ENCODE measurements at regions not wholly inside any gene's neighbourhood (a gene's known extent, or its start where the extent isn't known, plus 50 kb on each side); places are given as distances from the start of the nearest gene placed in this dataset.

DNA sequence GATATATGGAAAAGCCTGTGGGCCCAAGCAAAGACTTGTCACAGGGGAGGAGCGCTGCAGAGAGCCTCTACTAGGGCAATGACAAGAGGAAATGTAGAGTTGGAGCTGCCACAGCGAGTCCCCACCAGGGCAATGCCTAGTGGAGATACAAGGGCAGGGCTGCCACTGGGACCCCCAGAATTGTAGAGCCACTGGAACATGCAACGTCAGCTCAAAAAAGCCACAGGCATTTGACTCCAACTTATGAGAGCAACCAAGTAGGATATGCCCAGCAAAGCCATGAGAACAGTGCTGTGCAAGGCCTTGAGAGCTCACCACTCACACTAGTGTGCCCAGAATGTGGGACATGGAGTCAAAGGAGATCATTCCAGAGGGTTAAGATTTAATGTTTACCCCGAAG is 63.7 kb upstream of the CAMK1G start:
- H3K9me3 ChIP-seq, result no peaks in the 10 kb centered on the region
- DNase-seq (ENCODE audit: extremely low spot score in 2 of 2), result peak in 1 of 2 donors; percentile 44
- no peaks in the 10 kb centered on the region for H3K27me3 ChIP-seq
- H3K4me1 ChIP-seq, result no peaks in the 10 kb centered on the region
- no peak overlapping the region for H3K27ac ChIP-seq
- TF ChIP-seq POLR2AphosphoS5 (IDR thresholded peaks at IDR 0.05; ENCODE audit: insufficient read depth in 1 of 2, low read depth in 1 of 2) (no peak), POLR2A (IDR thresholded peaks at IDR 0.05) (no peak)
- TF ChIP-seq, protein P1, sequence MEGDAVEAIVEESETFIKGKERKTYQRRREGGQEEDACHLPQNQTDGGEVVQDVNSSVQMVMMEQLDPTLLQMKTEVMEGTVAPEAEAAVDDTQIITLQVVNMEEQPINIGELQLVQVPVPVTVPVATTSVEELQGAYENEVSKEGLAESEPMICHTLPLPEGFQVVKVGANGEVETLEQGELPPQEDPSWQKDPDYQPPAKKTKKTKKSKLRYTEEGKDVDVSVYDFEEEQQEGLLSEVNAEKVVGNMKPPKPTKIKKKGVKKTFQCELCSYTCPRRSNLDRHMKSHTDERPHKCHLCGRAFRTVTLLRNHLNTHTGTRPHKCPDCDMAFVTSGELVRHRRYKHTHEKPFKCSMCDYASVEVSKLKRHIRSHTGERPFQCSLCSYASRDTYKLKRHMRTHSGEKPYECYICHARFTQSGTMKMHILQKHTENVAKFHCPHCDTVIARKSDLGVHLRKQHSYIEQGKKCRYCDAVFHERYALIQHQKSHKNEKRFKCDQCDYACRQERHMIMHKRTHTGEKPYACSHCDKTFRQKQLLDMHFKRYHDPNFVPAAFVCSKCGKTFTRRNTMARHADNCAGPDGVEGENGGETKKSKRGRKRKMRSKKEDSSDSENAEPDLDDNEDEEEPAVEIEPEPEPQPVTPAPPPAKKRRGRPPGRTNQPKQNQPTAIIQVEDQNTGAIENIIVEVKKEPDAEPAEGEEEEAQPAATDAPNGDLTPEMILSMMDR (IDR thresholded peaks at IDR 0.05), result no peak
- H3K36me3 ChIP-seq, result no peaks in the 10 kb centered on the region
- H3K4me3 ChIP-seq, result no peak overlapping the region
- intact Hi-C loops (cut with DNase I), result no loop called here

DNA sequence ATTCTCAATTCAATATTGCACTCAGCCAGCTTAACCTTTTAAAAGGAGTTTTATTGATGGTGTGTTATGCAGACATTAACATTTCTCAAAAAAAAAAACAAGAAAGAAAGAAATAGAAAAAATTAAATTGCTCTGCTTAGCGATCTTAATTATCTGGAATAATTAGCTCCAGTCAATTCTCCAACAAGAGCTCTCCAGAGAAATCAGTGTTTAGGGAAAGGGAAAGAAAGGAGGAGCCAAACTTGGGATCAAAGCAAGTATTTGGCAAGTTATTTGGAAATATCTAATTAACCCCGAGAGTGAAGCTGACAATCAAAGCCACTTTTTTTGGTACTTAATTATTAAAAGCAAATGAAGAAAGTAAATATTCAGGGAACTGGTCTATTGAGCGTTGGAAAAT is 60.7 kb upstream of the CAMK1G start:
- no peaks in the 10 kb centered on the region for H3K36me3 ChIP-seq
- TF ChIP-seq POLR2A (IDR thresholded peaks at IDR 0.05) (no peak), POLR2AphosphoS5 (IDR thresholded peaks at IDR 0.05; ENCODE audit: insufficient read depth in 1 of 2, low read depth in 1 of 2) (no peak)
- TF ChIP-seq, protein P1 (IDR thresholded peaks at IDR 0.05), result no peak
- H3K4me3 ChIP-seq, result no peak overlapping the region
- H3K27me3 ChIP-seq, result no peaks in the 10 kb centered on the region
- DNase-seq (ENCODE audit: extremely low spot score in 2 of 2), result no peak
- no peak overlapping the region for H3K27ac ChIP-seq
- H3K4me1 ChIP-seq, result no peaks in the 10 kb centered on the region
- intact Hi-C loops (cut with DNase I), result no loop called here
- no peaks in the 10 kb centered on the region for H3K9me3 ChIP-seq

DNA sequence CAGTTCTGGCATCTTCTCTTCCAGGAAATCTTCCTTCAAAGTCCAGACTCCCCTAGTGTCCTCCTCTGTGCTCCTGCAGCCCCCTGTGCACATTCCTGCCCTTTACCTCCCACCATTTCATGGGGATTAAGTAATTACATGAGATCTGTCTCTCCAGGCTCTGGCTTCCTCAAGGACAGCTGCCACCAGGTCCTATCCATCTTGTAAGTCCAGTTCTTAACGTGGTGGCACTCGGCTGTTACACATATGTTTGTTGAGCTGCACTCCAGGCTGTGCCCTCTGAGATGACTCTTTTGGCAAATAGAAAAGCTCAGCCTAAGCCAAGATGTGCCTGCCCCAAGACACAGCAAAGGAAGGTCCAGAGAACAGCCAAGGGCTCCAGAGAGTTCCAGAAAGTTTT is 57.4 kb upstream of the CAMK1G start:
- intact Hi-C loops (cut with DNase I), result no loop called here
- Histone ChIP-seq H3K27me3 (no peaks in the 10 kb centered on the region), H3K4me1 (no peaks in the 10 kb centered on the region), H3K9me3 (no peaks in the 10 kb centered on the region), H3K27ac (no peak overlapping the region), H3K4me3 (no peak overlapping the region), H3K36me3 (no peaks in the 10 kb centered on the region)
- TF ChIP-seq, protein P1 (IDR thresholded peaks at IDR 0.05), result no peak
- no peak for TF ChIP-seq POLR2A (IDR thresholded peaks at IDR 0.05)
- TF ChIP-seq POLR2AphosphoS5 (IDR thresholded peaks at IDR 0.05; ENCODE audit: insufficient read depth in 1 of 2, low read depth in 1 of 2), result no peak
- no peak for DNase-seq (ENCODE audit: extremely low spot score in 2 of 2)

DNA sequence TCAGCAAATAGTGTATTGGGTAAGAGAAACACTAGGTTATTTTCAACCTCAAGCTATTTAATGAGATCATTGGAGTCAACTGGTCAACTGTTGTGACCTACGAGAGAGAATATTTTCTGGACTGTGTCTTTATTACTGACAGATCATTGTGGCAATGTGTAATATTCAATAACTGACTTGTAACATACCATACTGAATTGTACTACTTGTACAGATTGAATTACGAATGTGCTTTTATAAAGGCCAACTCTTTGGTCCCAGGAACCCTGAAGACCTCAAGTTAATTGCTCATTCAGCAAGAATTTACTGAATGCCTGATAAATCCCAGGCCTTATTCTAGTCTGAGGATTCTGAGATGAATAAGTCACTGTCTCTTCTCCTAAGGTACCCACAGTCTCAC is 56.1 kb upstream of the CAMK1G start:
- no peaks in the 10 kb centered on the region for H3K36me3 ChIP-seq
- no peaks in the 10 kb centered on the region for H3K27me3 ChIP-seq
- intact Hi-C loops (cut with DNase I), result no loop called here
- H3K27ac ChIP-seq, result no peak overlapping the region
- H3K9me3 ChIP-seq, result no peaks in the 10 kb centered on the region
- DNase-seq (ENCODE audit: extremely low spot score in 2 of 2), result no peak
- TF ChIP-seq POLR2A (IDR thresholded peaks at IDR 0.05) (no peak), POLR2AphosphoS5 (IDR thresholded peaks at IDR 0.05; ENCODE audit: insufficient read depth in 1 of 2, low read depth in 1 of 2) (no peak)
- TF ChIP-seq, protein P1 (IDR thresholded peaks at IDR 0.05), result no peak
- H3K4me3 ChIP-seq, result no peak overlapping the region
- H3K4me1 ChIP-seq, result peaks cover 2% of the 10 kb centered on the region

DNA sequence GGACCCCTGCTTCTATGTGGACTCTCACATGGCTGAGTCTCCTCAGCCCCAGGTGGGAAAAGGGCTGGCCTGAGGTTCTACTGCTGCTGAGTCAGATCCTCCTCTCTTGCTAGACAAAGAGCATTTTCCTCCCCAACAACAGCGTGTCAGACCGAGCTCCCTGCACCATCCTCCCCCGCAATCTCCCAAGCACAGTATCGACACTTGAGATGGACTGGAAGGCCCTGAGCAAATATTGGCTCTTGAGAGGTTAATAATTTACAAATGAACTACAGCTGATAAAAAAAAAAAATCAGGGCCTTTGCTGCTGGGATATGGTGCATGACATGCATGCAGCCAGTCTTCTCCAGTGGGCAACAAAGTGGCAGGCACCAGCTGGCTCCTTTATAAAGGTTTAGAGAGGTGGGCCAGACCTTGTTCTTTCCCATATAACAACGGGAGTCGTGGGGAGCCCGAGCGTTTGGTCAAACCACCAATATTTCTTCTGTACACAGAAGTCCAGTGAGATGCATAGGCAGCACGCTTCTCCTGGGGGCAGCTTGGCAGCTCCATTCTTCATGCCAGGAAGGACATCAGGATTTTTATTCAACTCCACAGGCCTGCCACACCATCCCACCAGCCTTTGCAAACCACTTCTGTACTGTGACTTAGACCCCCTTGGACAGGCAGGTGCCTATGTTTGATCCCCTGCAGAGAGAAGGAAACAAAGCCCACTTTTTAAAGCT is 55.4 kb upstream of the CAMK1G start:
- TF ChIP-seq, protein P1 (IDR thresholded peaks at IDR 0.05), result no peak
- TF ChIP-seq POLR2A (IDR thresholded peaks at IDR 0.05) (no peak), POLR2AphosphoS5 (IDR thresholded peaks at IDR 0.05; ENCODE audit: insufficient read depth in 1 of 2, low read depth in 1 of 2) (no peak)
- Histone ChIP-seq H3K27me3 (no peaks in the 10 kb centered on the region), H3K4me3 (no peak overlapping the region), H3K27ac (no peak overlapping the region), H3K36me3 (no peaks in the 10 kb centered on the region), H3K9me3 (no peaks in the 10 kb centered on the region), H3K4me1 (peaks cover 6% of the 10 kb centered on the region)
- intact Hi-C loops (cut with DNase I), result no loop called here
- no peak for DNase-seq (ENCODE audit: extremely low spot score in 2 of 2)
